Heart left ventricle (tissue), 13 donors: ENCODE measurements at regions not wholly inside any gene's neighbourhood (a gene's known extent, or its start where the extent isn't known, plus 50 kb on each side); places are given as distances from the start of the nearest gene placed in this dataset.
"Not testable (repeated sequence)": the region's sequence is repeated elsewhere in the genome, so short reads cannot be mapped to it uniquely, and the experiment has no call there.

Experiments used
- POLR2A ChIP-seq, 2 donors: fragments of 450-650 bp; IDR thresholded peaks; one replicate each; pipeline ENCODE4 v1.6.1; 2017; ENCODE audit warnings: antibody characterized with exemption in 2 of 2, mild to moderate bottlenecking in 2 of 2, moderate library complexity in 2 of 2
- TF ChIP-seq, protein P1 (sequence below), 12 donors: fragments of 200-600 bp; sonication (generic) in 4 of 12; IDR thresholded peaks; one replicate each; pipeline versions ENCODE4 v1.5.0 to v1.8.0; 2018 to 2022; ENCODE audit warnings: antibody characterized with exemption in 12 of 12, mild to moderate bottlenecking in 5 of 12
- donor health status: ischemic (EF 13 %, LVEDD 7.1; RV severe dilation, severe dysfunction).
- donor health status: DM: no; HTN: yes; CAD: no.
- donor health status: DM: no; HTN: no; CAD: no.
- donor health status: ischemic (EF 25% LVEDD 6.9; RV normal size, moderate dysfunction).
- donor health status: ischemic (EF 25% LVEDD 5.7; RV mildly dilated, moderate dysfunction).
- donor health status: ischemic (EF 35%, LVEDD 5.7; RV mildly dilated, moderate dysfunction).
- donor health status: nonischemic (EF 11% LVEDD 7.7; RV severe dilation, severe dysfunction).
- donor health status: DM: yes; HTN: yes; CAD: no.
- donor health status: PGD.
- donor health status: ischemic (EF 29% LVEDD 5.4; RV normal size, mild dysfunction).
- donor health status: nonischemic (EF 23%, LVEDD 6.1; RV moderate dilation, normal function).

DNA sequence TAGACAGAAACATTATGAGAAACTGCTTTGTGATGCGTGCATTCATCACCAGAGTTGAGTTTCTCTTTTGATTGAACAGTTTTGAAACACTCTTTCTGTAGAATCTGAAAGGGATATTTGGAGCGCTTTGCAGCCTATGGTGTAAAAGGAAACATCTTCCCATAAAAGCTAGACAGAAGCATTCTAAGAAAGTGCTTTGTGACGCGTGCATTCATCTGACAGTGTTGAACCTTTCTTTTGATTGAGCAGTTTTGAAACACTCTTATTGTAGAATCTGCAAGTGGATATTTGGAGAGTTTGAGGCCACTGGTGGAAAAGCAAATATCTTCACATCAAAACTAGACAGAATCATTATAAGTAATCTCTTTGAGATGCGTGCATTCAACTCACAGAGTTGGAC is 3131.6 kb downstream of the TUBA3C start:
- TF ChIP-seq, protein P1, sequence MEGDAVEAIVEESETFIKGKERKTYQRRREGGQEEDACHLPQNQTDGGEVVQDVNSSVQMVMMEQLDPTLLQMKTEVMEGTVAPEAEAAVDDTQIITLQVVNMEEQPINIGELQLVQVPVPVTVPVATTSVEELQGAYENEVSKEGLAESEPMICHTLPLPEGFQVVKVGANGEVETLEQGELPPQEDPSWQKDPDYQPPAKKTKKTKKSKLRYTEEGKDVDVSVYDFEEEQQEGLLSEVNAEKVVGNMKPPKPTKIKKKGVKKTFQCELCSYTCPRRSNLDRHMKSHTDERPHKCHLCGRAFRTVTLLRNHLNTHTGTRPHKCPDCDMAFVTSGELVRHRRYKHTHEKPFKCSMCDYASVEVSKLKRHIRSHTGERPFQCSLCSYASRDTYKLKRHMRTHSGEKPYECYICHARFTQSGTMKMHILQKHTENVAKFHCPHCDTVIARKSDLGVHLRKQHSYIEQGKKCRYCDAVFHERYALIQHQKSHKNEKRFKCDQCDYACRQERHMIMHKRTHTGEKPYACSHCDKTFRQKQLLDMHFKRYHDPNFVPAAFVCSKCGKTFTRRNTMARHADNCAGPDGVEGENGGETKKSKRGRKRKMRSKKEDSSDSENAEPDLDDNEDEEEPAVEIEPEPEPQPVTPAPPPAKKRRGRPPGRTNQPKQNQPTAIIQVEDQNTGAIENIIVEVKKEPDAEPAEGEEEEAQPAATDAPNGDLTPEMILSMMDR (IDR thresholded peaks at IDR 0.05): not testable (repeated sequence)
- not testable (repeated sequence) for TF ChIP-seq POLR2A (IDR thresholded peaks at IDR 0.05)
